H1 (cell line): ENCODE measurements at regions not wholly inside any gene's neighbourhood (a gene's known extent, or its start where the extent isn't known, plus 50 kb on each side); places are given as distances from the start of the nearest gene placed in this dataset.
"Not testable (repeated sequence)": the region's sequence is repeated elsewhere in the genome, so short reads cannot be mapped to it uniquely, and the experiment has no call there.

ENCODE experiments used
- CTCF ChIA-PET: fragments of 300-600 bp; sonication (Branson Sonifier 250); formaldehyde crosslinking; loops from one replicate; lab custom pipeline; 2021; ENCODE audit not compliant: partially characterized antibody; lab: Charles Lee
- POLR2A ChIA-PET: fragments of 300-600 bp; sonication (Branson Sonifier 250); formaldehyde crosslinking; loops from one replicate; lab custom pipeline; 2021; ENCODE audit warnings: inconsistent platforms; ENCODE audit not compliant: partially characterized antibody; lab: Charles Lee
- DNase-seq, 2 experiments: peaks; one replicate each; pipeline versions ENCODE4 v3.0.0 to v3.0.0-alpha.2; 2010 to 2022; ENCODE audit warnings: low spot score in 2 of 2, low read depth in 1 of 2, mixed read lengths in 1 of 2
- FAIRE-seq: peaks from 2 replicates; lab custom pipeline; 2011; peaks lifted over from hg19 to GRCh38; lab: Jason Lieb, UNC
- H2AFZ ChIP-seq: 2 replicates; pipeline ENCODE4 v1.8.1; 2012; ENCODE audit warnings: low read length, inconsistent platforms
- H2AK5ac ChIP-seq: 2 replicates; pipeline ENCODE4 v1.6.1; 2013; ENCODE audit warnings: low read depth, low read length
- H2BK120ac ChIP-seq: replicated peaks from 2 replicates; pipeline ENCODE3; 2013; ENCODE audit warnings: low read depth, low read length, inconsistent platforms
- H2BK12ac ChIP-seq: 2 replicates; pipeline ENCODE4 v1.6.1; 2013; ENCODE audit warnings: low read depth, low read length
- H2BK15ac ChIP-seq: 2 replicates; pipeline ENCODE4 v1.6.1; 2013; ENCODE audit warnings: low read length
- H2BK20ac ChIP-seq: 2 replicates; pipeline ENCODE4 v1.6.1; 2013; ENCODE audit warnings: low read length
- H2BK5ac ChIP-seq: 2 replicates; pipeline ENCODE4 v1.6.1; 2013; ENCODE audit warnings: low read depth, low read length
- H3K14ac ChIP-seq: 2 replicates; pipeline ENCODE4 v1.6.1; 2013; ENCODE audit warnings: inconsistent platforms; ENCODE audit not compliant: insufficient read length
- H3K18ac ChIP-seq: 2 replicates; pipeline ENCODE4 v1.6.1; 2013; ENCODE audit warnings: low read length; ENCODE audit errors: extremely low read depth
- H3K23ac ChIP-seq: 2 replicates; pipeline ENCODE4 v1.6.1; 2013; ENCODE audit warnings: inconsistent platforms; ENCODE audit not compliant: insufficient read length
- H3K23me2 ChIP-seq: 2 replicates; pipeline ENCODE4 v1.6.1; 2013; ENCODE audit warnings: low read depth, low read length
- H3K27ac ChIP-seq: 2 replicates; pipeline ENCODE4 v1.6.1; 2011; ENCODE audit warnings: low read depth, low read length, inconsistent platforms
- H3K27me3 ChIP-seq, 4 experiments: replicated peaks in 1 of 4; 1 replicate in 1 of 4; 2 replicates in 3 of 4; pipeline versions ENCODE4 v1.6.1 to v1.8.1; 2011 to 2013; ENCODE audit warnings: low read length in 3 of 4, mild to moderate bottlenecking in 3 of 4, inconsistent platforms in 2 of 4, mixed read lengths in 2 of 4, moderate library complexity in 1 of 4; ENCODE audit not compliant: control insufficient read depth in 3 of 4, insufficient read depth in 3 of 4; ENCODE audit errors: extremely low read depth in 1 of 4
- H3K36me3 ChIP-seq, 4 experiments: 2 replicates each; pipeline versions ENCODE4 v1.6.1 to v1.8.1; 2011 to 2013; ENCODE audit warnings: mild to moderate bottlenecking in 4 of 4, low read length in 3 of 4, moderate library complexity in 2 of 4, control low read depth in 1 of 4, inconsistent platforms in 1 of 4; ENCODE audit not compliant: insufficient read depth in 4 of 4, control insufficient read depth in 2 of 4
- H3K4ac ChIP-seq: replicated peaks from 2 replicates; pipeline ENCODE3; 2013; ENCODE audit warnings: low read length, low read depth, mixed read lengths, inconsistent platforms; ENCODE audit not compliant: insufficient read length
- H3K4me1 ChIP-seq, 4 experiments: replicated peaks in 1 of 4; 1 replicate in 1 of 4; 2 replicates in 3 of 4; pipeline versions ENCODE4 v1.6.1 to v1.8.1; 2011 to 2013; ENCODE audit warnings: low read length in 3 of 4, inconsistent platforms in 2 of 4, mixed read lengths in 1 of 4; ENCODE audit not compliant: insufficient read depth in 4 of 4, control insufficient read depth in 3 of 4
- H3K4me2 ChIP-seq, 2 experiments: 2 replicates each; pipeline versions ENCODE4 v1.6.1 to v1.8.1; 2011 to 2013; ENCODE audit warnings: low read depth in 2 of 2, low read length in 2 of 2, control low read depth in 1 of 2, inconsistent platforms in 1 of 2, mild to moderate bottlenecking in 1 of 2; ENCODE audit not compliant: insufficient read depth in 1 of 2
- H3K4me3 ChIP-seq, 4 experiments: fragments of 200-600, 300-600 bp in 1 of 4; sonication (generic), shearing (Covaris generic), sonication (Bioruptor Twin) in 1 of 4; 2 replicates each; pipeline versions ENCODE4 v1.5.1 to v1.8.1; 2011 to 2016; ENCODE audit warnings: low read length in 4 of 4, low read depth in 3 of 4, control low read depth in 2 of 4, inconsistent platforms in 2 of 4, mild to moderate bottlenecking in 2 of 4, mixed read lengths in 1 of 4, moderate library complexity in 1 of 4; ENCODE audit not compliant: insufficient read depth in 2 of 4; ENCODE audit errors: extremely low read depth in 1 of 4
- H3K56ac ChIP-seq: replicated peaks from 2 replicates; pipeline ENCODE3; 2013; ENCODE audit warnings: low read depth, mild to moderate bottlenecking, mixed read lengths, low read length, inconsistent platforms; ENCODE audit not compliant: insufficient read length
- H3K79me1 ChIP-seq: 2 replicates; pipeline ENCODE4 v1.6.1; 2013; ENCODE audit warnings: low read depth, low read length, control low read depth
- H3K79me2 ChIP-seq, 2 experiments: 2 replicates each; pipeline versions ENCODE4 v1.6.1 to v1.8.1; 2012 to 2013; ENCODE audit warnings: low read length in 2 of 2, mild to moderate bottlenecking in 2 of 2, inconsistent platforms in 1 of 2; ENCODE audit not compliant: insufficient read depth in 2 of 2, control insufficient read depth in 1 of 2
- H3K9ac ChIP-seq, 4 experiments: replicated peaks in 1 of 4; 1 replicate in 1 of 4; 2 replicates in 3 of 4; pipeline versions ENCODE4 v1.6.1 to v1.8.1; 2011 to 2013; ENCODE audit warnings: low read depth in 3 of 4, low read length in 3 of 4, control low read depth in 2 of 4, mild to moderate bottlenecking in 2 of 4, moderate library complexity in 2 of 4, inconsistent platforms in 1 of 4; ENCODE audit errors: extremely low read depth in 1 of 4
- H3K9me3 ChIP-seq, 2 experiments: 2 replicates each; pipeline versions ENCODE4 v1.6.1 to v1.8.1; 2012 to 2013; ENCODE audit warnings: mild to moderate bottlenecking in 2 of 2, moderate library complexity in 2 of 2, control low read depth in 1 of 2, inconsistent platforms in 1 of 2, low read depth in 1 of 2, low read length in 1 of 2, mixed read lengths in 1 of 2; ENCODE audit not compliant: insufficient read depth in 2 of 2
- H4K20me1 ChIP-seq, 2 experiments: replicated peaks in 1 of 2; 2 replicates each; pipeline versions ENCODE3 to v1.8.1; 2011 to 2013; ENCODE audit warnings: inconsistent platforms in 2 of 2, low read length in 2 of 2, mild to moderate bottlenecking in 1 of 2; ENCODE audit not compliant: insufficient read depth in 2 of 2, control insufficient read depth in 1 of 2
- H4K5ac ChIP-seq: 2 replicates; pipeline ENCODE4 v1.6.1; 2013; ENCODE audit warnings: low read length, low read depth, mixed read lengths, inconsistent platforms; ENCODE audit not compliant: insufficient read length
- H4K8ac ChIP-seq: 2 replicates; pipeline ENCODE4 v1.8.0; 2013; ENCODE audit warnings: mild to moderate bottlenecking, moderate library complexity, low read length, inconsistent platforms; ENCODE audit not compliant: insufficient read depth; ENCODE audit errors: extremely low read depth
- H4K91ac ChIP-seq: replicated peaks from 2 replicates; pipeline ENCODE3; 2013; ENCODE audit warnings: low read length, mixed read lengths, inconsistent platforms; ENCODE audit not compliant: insufficient read length
- BACH1 ChIP-seq: IDR thresholded peaks from 2 replicates; pipeline ENCODE4 v1.6.1; 2012; ENCODE audit warnings: low read length, improper control_type of control experiment
- EP300 ChIP-seq, 2 experiments: IDR thresholded peaks; 1 replicate in 1 of 2; 2 replicates in 1 of 2; pipeline ENCODE4 v1.6.1; 2011 to 2012; ENCODE audit warnings: low read depth in 2 of 2, low read length in 2 of 2, mild to moderate bottlenecking in 2 of 2, borderline replicate concordance in 1 of 2, inconsistent platforms in 1 of 2, moderate library complexity in 1 of 2
- SAP30 ChIP-seq: fragments of 300-600 bp; sonication (generic); IDR thresholded peaks from 2 replicates; pipeline ENCODE4 v1.7.1; 2012; ENCODE audit warnings: low read length, moderate library complexity, mild to moderate bottlenecking, inconsistent platforms; ENCODE audit not compliant: insufficient read depth, insufficient replicate concordance
- USF2 ChIP-seq: IDR thresholded peaks from 2 replicates; pipeline ENCODE4 v1.6.1; 2011; ENCODE audit warnings: low read length, improper control_type of control experiment
- WGBS, 2 experiments: shearing (Covaris generic) in 1 of 2; methylation state at CpG; one replicate each; pipeline versions ENCODE4 v1.1.6 to v1.1.7; 2013 to 2015; ENCODE audit warnings: low lambda C conversion rate in 2 of 2, mixed read lengths in 2 of 2, inconsistent platforms in 1 of 2, low coverage in 1 of 2, missing lambda C conversion rate in 1 of 2; ENCODE audit not compliant: insufficient replicate concordance in 2 of 2, insufficient coverage in 1 of 2, insufficient read length in 1 of 2; ENCODE audit errors: extremely low coverage in 1 of 2, missing lambda C conversion rate in 1 of 2; 5-methylcytosine and 5-hydroxymethylcytosine counted together

- TF ChIP-seq USF2 (no peak), BACH1 (no peak), EP300 (IDR thresholded peaks at IDR 0.05; ENCODE audit: borderline replicate concordance in 1 of 2, low read depth in 2 of 2, low read length in 2 of 2) (no peak), SAP30 (no peak)
- TF ChIP-seq, all 59 proteins: peak for 0
These were observed 243.9 kb upstream of the MKLN1 start (continued) for GRCh38 chr7:131083781-131084180.

- H3K18ac ChIP-seq, H2BK20ac ChIP-seq, H3K23me2 ChIP-seq, CTCF ChIA-PET, H2AK5ac ChIP-seq, POLR2A ChIA-PET, H3K79me1 ChIP-seq, H3K4me1 ChIP-seq, H3K4me3 ChIP-seq, H3K36me3 ChIP-seq, H2BK15ac ChIP-seq, H3K23ac ChIP-seq, H4K91ac ChIP-seq, H3K4ac ChIP-seq, FAIRE-seq, H4K20me1 ChIP-seq, H3K9me3 ChIP-seq, H3K27me3 ChIP-seq, H4K5ac ChIP-seq, DNase-seq, H2AFZ ChIP-seq, H2BK120ac ChIP-seq, H2BK5ac ChIP-seq, H4K8ac ChIP-seq, H3K4me2 ChIP-seq, H3K14ac ChIP-seq, H3K56ac ChIP-seq, H2BK12ac ChIP-seq, H3K9ac ChIP-seq, H3K27ac ChIP-seq: not testable (repeated sequence)
- peaks cover 0 to 60% of the 10 kb centered on the region in 2 experiments; a peak in 2 of 4 replicates for H3K79me2 ChIP-seq
- WGBS, 2 experiments, result 64% methylated on average over 1 of the region's 1 CpG; no CpG with 5 or more reads in 1 of the 2 experiments
These were observed 243.3 kb upstream of the MKLN1 start for GRCh38 chr7:131084336-131084735.
